ENCODE measurements at regions not wholly inside any gene's neighbourhood (a gene's known extent, or its start where the extent isn't known, plus 50 kb on each side); places are given as distances from the start of the nearest gene placed in this dataset.

DNA sequence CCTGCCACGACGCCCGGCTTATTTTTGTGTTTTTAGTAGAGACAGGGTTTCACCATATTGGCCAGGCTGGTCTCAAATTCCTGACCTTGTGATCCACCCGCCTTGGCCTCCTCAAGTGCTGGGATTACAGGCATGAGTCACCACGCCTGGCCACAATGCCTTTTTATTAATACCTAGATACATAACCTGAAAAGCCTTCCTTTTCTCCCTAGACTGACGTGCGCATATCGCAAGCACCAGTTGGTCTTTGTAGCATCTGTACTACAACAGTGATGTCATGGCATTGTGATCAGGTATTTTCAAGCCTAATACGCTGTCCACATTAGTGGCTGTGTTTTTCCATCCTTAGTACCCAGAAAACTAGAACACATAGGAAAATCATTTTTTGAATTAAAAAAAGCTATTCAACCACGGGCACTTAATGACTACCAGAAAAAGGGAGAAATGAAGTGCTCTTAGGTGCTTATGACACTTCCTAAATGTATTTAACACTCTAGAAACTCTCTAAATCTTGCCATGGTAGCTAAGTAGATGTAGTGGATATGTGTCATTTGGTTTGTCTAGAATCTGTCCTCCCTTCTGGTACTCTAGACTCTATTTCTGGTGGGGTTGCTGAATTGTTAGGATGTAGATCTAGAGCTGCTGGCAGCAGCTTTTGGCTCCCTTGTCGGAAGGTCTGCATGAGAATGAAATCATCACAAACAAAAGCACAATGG, 707.8 kb downstream of the STIM2 start:
- DNase-seq: no peak

GRCh38 chr4:27568952-27569319, 708.3 kb downstream of the STIM2 start:
- no peak for DNase-seq

DNA sequence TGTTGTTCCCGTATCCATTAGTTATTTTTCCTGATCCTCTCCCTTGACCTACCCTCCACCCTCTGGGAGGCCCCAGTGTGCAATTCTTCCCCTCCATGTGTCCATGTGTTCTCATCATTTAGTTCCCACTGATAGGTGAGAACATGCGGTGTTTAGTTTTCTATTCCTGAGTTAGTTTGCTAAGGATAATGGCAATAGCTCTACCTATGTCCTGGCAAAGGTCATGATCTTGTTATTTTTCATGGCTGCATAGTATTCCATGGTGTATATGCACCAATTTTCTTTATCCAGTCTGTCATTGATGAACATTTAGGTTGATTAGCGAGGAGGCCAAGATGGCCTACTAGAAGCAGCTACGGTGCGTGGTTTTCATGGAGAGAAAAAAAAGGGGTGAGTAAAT, 714.1 kb downstream of the STIM2 start:
- DNase-seq: no peak

DNA sequence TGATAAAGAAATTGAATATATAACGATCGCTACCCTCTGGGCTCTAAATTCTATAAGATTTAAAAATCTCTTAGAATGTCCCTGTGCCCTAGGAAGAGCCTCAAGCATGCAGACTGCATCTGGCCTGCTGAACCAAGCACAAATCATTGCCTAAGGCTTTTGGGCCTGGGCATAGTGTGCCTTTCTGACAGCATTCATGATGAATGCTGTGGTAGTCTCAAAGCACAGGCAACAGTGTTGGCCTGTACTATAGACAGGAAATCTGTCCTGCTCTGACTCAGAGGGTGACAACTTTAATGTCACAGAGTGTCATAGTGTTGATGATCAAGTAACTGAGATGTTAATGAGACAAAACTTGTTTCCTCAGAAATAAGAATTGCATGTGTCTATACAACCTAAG, 717.3 kb downstream of the STIM2 start:
- no peak for DNase-seq

DNA sequence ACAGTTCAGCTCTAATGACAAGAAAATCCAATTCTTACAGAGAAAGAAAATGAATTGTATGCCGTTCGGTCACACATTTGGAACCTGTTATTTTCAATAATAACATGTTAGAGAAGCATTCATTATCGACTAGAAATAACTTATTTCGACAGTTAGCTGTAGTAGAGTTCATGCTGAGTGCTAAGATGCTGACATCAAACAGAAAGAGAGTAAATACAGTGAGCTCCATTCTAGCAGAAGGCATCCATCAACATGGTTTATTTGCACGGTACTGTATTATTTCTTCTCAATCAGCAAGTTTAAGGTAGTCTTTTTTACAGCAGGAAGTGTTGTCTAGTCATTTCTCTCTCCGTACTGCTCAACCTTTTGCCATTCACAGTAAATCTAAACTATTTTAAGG, 732.1 kb downstream of the STIM2 start:
- no peak for DNase-seq

DNA sequence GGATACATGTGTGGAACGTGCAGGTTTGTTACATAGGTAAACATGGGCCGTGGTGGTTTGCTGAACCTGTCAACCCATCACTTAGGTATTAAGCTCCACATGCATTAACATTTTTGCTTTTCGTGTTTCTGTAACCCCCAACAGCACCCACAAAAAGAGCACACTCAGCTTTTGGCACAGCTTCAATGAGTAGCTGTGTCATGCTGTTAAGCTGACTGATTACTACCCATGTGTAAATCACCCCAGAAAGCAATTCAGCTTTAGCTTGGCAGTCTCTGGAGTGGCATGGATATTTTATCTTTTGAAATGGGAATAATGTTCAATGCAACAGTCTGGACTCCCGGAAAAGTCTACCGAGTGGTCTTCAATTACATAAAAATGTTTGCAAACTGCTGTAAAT, 734.3 kb downstream of the STIM2 start:
- no peak for DNase-seq

- DNase-seq: no peak
These were observed 735.1 kb downstream of the STIM2 start for GRCh38 chr4:27595571-27596360.

GRCh38 chr4:27602172-27602571, 741.5 kb downstream of the STIM2 start:
- no peak for DNase-seq

GRCh38 chr4:27604692-27605091, 744.1 kb downstream of the STIM2 start:
- no peak for DNase-seq

DNA sequence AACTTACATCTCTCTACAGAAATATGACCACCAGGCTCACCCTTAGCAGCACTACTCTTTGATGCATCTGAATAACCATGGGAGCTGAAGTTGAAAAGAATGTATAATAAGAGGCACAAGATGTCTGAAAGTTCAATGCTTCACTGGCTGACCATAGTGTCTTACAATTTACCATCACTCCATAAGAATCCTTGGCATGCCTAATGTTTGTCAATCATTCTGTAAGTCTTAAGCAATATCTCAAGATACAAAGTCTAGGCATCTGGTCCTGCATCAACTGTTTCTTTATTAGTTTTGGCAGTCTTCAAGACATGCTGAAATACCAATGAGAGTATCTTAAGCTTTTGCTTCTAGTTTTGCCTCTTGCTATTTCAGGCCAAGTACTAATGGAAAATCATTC, 755.5 kb downstream of the STIM2 start:
- DNase-seq: no peak

DNA sequence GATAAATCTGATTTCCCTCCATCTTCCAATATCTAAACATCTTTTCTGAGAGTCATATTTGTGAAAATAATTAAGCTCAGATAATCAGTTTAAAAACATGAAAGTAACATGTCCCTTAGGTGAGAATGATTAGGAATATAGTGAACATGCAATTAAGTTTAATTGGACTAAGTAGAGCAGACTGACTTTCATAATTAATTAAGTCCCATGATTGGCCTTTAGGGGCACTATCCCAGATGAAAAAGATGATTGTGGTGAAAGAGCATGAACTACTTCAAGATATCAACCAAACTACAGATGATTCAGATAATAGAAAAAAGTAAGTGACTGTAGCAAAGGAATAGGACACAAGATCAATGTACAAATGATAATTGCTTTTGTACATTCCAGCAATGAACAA, 758.8 kb downstream of the STIM2 start:
- no peak for DNase-seq

GRCh38 chr4:27620886-27621285, 760.2 kb downstream of the STIM2 start:
- DNase-seq: no peak

DNA sequence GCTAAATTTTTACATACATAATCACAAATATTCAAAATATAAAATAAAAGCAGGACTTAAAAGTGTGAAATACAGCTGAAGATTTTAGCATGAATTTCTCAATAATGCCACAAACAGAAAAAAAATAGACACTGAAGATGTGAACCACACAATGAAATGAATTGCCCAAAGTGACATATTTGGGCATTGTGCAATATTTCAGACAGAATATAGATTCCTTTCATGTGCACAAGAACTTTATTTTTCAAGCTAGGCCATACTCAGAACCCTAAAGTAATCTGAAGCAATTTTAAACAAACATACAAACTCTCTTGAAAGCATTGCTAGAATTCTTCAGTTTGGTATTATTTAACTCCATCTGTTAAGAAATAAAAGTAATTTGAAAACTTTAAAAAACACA, 764.1 kb downstream of the STIM2 start:
- no peak for DNase-seq

- no peak for DNase-seq
These were observed 768.0 kb downstream of the STIM2 start for GRCh38 chr4:27628609-27629008.

GRCh38 chr4:27629532-27630225, 769.0 kb downstream of the STIM2 start:
- no peak for DNase-seq

GRCh38 chr4:27635936-27636913, 775.6 kb downstream of the STIM2 start:
- no peak for DNase-seq

GRCh38 chr4:27638163-27638915, 777.7 kb downstream of the STIM2 start:
- no peak for DNase-seq

- DNase-seq: no peak
These were observed 782.5 kb downstream of the STIM2 start for GRCh38 chr4:27643101-27643500.

DNA sequence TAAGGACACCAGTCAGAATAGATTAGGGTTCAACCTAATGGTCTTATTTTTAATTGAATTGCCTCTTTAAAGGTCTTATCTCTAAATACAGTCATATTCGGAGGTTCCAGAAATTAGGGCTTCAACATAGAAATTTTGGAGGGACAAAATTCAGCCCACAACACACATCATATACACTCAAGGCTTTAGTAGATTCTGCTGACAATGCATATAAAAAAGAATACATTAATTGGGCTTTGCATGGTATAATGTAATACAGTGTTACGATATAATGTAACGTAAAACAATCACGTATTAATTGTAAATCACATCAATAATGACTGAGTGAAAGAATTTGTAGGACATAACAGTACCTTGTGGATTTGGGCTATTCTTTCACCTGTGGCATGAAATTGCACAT, 787.8 kb downstream of the STIM2 start:
- no peak for DNase-seq

DNA sequence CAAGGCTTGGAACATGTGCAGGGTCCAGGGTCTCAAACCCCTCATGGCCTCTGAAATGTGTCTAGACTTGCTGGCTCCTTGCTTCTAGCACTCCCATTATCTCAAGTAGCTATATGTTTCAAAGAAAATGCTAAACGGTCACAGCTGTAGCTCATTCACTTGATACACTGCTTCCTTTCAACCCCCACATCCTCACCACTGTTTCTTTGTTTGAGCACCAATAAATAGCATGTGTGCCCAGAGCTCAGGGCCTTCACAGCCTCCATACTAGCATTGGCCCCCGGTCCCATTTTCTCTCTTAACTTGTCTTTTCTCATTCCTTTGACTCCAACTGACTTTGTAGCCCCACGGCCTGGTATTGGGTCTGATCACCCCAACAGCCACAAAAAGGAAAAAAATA, 801.8 kb downstream of the STIM2 start:
- no peak for DNase-seq

DNA sequence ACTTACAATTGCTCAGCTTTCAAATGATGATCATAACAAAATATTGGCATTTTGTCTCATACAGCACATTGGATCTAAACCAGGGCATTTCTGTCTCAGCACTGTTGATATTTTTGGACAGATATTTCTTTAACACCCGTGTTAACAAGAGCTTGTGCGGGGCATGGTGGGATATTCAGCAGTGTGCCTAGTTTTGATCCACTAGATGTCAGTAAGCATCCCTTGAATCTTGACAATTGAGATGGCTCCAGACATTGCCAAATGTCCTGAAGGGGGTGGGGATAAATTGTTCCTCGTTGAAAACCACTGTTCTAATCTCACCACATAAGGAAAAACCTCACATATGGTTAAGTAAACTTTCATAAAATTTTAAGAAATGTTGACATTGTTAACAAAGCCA, 806.3 kb downstream of the STIM2 start:
- no peak for DNase-seq

DNA sequence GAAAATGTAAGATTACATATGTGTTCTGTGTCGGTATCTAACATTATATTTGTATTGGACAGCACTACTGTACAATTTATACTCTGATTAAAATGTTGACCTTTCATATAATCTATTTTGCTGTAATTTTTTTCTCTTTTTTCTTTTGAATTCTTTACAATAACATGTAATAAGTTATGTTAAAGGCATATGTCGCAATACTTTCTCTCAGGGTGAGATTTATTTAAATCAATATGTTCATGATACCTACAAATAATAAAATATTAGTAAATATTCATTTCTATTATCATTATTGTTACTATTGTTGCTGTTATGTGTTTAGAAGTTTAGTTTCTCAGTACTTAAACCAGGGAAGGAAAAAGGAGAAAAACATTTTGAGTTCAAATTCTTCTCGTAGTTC, 807.4 kb downstream of the STIM2 start:
- no peak for DNase-seq
